Fibroblast of pulmonary artery (primary cell): ENCODE measurements at regions not wholly inside any gene's neighbourhood (a gene's known extent, or its start where the extent isn't known, plus 50 kb on each side); places are given as distances from the start of the nearest gene placed in this dataset.
"Not testable (repeated sequence)": the region's sequence is repeated elsewhere in the genome, so short reads cannot be mapped to it uniquely, and the experiment has no call there.

Experiments used
- DNase-seq: peaks from one replicate; pipeline ENCODE4 v3.0.0-alpha.2; 2010; ENCODE audit warnings: low read depth
- H3K4me3 ChIP-seq: replicated peaks from 2 replicates; pipeline ENCODE4 v1.5.1; 2011; ENCODE audit warnings: low read depth, mild to moderate bottlenecking, control low read depth, low read length, moderate library complexity
- CTCF ChIP-seq: IDR thresholded peaks from 2 replicates; pipeline ENCODE4 v1.5.1; 2011; ENCODE audit warnings: mild to moderate bottlenecking, control low read depth, low read length, inconsistent platforms; ENCODE audit errors: missing control alignments

GRCh38 chr15:92803852-92804609 is 96.1 kb upstream of the CHD2 start:
- DNase-seq: peak; percentile 100
- TF ChIP-seq CTCF: no peak
- no peak overlapping the region for H3K4me3 ChIP-seq

- not testable (repeated sequence) for DNase-seq, H3K4me3 ChIP-seq
These were observed 95.6 kb upstream of the CHD2 start for GRCh38 chr15:92804610-92804936.

- no peak overlapping the region for H3K4me3 ChIP-seq
- no peak for TF ChIP-seq CTCF
- DNase-seq: peak; percentile 20
These were observed 94.9 kb upstream of the CHD2 start for GRCh38 chr15:92805080-92805690.

GRCh38 chr15:92806171-92806570 is 94.0 kb upstream of the CHD2 start:
- not testable (repeated sequence) for DNase-seq

GRCh38 chr15:92806763-92807162 is 93.4 kb upstream of the CHD2 start:
- H3K4me3 ChIP-seq: no peak overlapping the region
- no peak for TF ChIP-seq CTCF
- no peak for DNase-seq

More at GRCh38 chr15:92806171-92806570, 94.0 kb upstream of the CHD2 start:
- H3K4me3 ChIP-seq: not testable (repeated sequence)

- no peak overlapping the region for H3K4me3 ChIP-seq
- DNase-seq: peak; percentile 30
- no peak for TF ChIP-seq CTCF
These were observed 92.1 kb upstream of the CHD2 start for GRCh38 chr15:92807971-92808571.

- DNase-seq: peak; percentile 63
- peak overlapping the region; percentile 25 for H3K4me3 ChIP-seq
- TF ChIP-seq CTCF: no peak
These were observed 91.5 kb upstream of the CHD2 start for GRCh38 chr15:92808598-92809063.
